IMR-90 (cell line): ENCODE measurements at regions not wholly inside any gene's neighbourhood (a gene's known extent, or its start where the extent isn't known, plus 50 kb on each side); places are given as distances from the start of the nearest gene placed in this dataset.
"Not testable (repeated sequence)": the region's sequence is repeated elsewhere in the genome, so short reads cannot be mapped to it uniquely, and the experiment has no call there.

Experiments used
- ATAC-seq: fragments of 200-7000 bp; cut with Tn5 transposase; 2 replicates; pipeline ENCODE4 v1.9.1; 2020; ENCODE audit warnings: low read depth, mild to moderate bottlenecking, moderate library complexity
- BruUV-seq: library from RNA; stranded (reverse); fragments of 400-500 nt; replicated peaks from 2 replicates; lab custom pipeline; 2021; lab: Mats Ljungman, UMichigan
- CTCF ChIA-PET: fragments of 300-600 bp; formaldehyde crosslinking; extraction: SDS; loops from one replicate; lab custom pipeline; 2021; ENCODE audit warnings: antibody characterized with exemption; lab: Yijun Ruan, JAX
- POLR2A ChIA-PET: fragments of 300-600 bp; sonication (Branson Sonifier 250); formaldehyde crosslinking; loops from one replicate; lab custom pipeline; 2022; ENCODE audit warnings: antibody characterized with exemption; ENCODE audit not compliant: unreplicated experiment; lab: Charles Lee
- DNase-seq: peaks from one replicate; pipeline ENCODE4 v3.0.0; 2013
- H2AFZ ChIP-seq: replicated peaks from 2 replicates; pipeline ENCODE3; 2013; ENCODE audit warnings: low read length, mild to moderate bottlenecking; ENCODE audit not compliant: poor library complexity
- H2AK5ac ChIP-seq: 2 replicates; pipeline ENCODE4 v1.6.1; 2013; ENCODE audit warnings: low read depth, low read length, inconsistent platforms
- H2AK9ac ChIP-seq: replicated peaks from 2 replicates; pipeline ENCODE3; 2013; ENCODE audit warnings: mild to moderate bottlenecking, low read depth, low read length, moderate library complexity; ENCODE audit not compliant: poor library complexity
- H2BK120ac ChIP-seq: 2 replicates; pipeline ENCODE4 v1.6.1; 2013; ENCODE audit warnings: low read depth, low read length, inconsistent platforms
- H2BK15ac ChIP-seq: 3 replicates; pipeline ENCODE4 v1.6.1; 2013; ENCODE audit warnings: low read depth, low read length, inconsistent platforms
- H2BK20ac ChIP-seq: 2 replicates; pipeline ENCODE4 v1.6.1; 2013; ENCODE audit warnings: low read depth, mild to moderate bottlenecking, inconsistent platforms, low read length, moderate library complexity
- H2BK5ac ChIP-seq: 2 replicates; pipeline ENCODE4 v1.6.1; 2013; ENCODE audit warnings: mild to moderate bottlenecking, low read depth, low read length, inconsistent platforms; ENCODE audit not compliant: poor library complexity, severe bottlenecking
- H3K14ac ChIP-seq: replicated peaks from 2 replicates; pipeline ENCODE4 v1.6.1; 2013; ENCODE audit warnings: low read depth, low read length, inconsistent platforms
- H3K18ac ChIP-seq: 2 replicates; pipeline ENCODE4 v1.6.1; 2013; ENCODE audit warnings: low read depth, low read length, control low read depth
- H3K23ac ChIP-seq: 2 replicates; pipeline ENCODE4 v1.6.1; 2013; ENCODE audit warnings: low read depth, low read length, inconsistent platforms
- H3K27ac ChIP-seq: 2 replicates; pipeline ENCODE4 v1.5.1; 2013; ENCODE audit warnings: mild to moderate bottlenecking, control low read depth, low read length; ENCODE audit not compliant: insufficient read depth
- H3K27me3 ChIP-seq: 2 replicates; pipeline ENCODE4 v1.6.1; 2013; ENCODE audit warnings: low read length; ENCODE audit not compliant: control insufficient read depth, insufficient read depth
- H3K36me3 ChIP-seq: 2 replicates; pipeline ENCODE4 v1.6.1; 2013; ENCODE audit warnings: low read length, mixed read lengths; ENCODE audit not compliant: control insufficient read depth, insufficient read depth
- H3K4ac ChIP-seq: 2 replicates; pipeline ENCODE4 v1.6.1; 2013; ENCODE audit warnings: low read depth, low read length, inconsistent platforms
- H3K4me1 ChIP-seq: 2 replicates; pipeline ENCODE4 v1.6.1; 2013; ENCODE audit warnings: low read length, mixed read lengths; ENCODE audit not compliant: control insufficient read depth, insufficient read depth
- H3K4me2 ChIP-seq: 2 replicates; pipeline ENCODE4 v1.6.1; 2013; ENCODE audit warnings: low read depth, mild to moderate bottlenecking, control low read depth, low read length, moderate library complexity
- H3K4me3 ChIP-seq: 2 replicates; pipeline ENCODE4 v1.5.1; 2013; ENCODE audit warnings: low read depth, mild to moderate bottlenecking, control low read depth, low read length, moderate library complexity; ENCODE audit not compliant: insufficient read depth
- H3K56ac ChIP-seq: 2 replicates; pipeline ENCODE4 v1.6.1; 2013; ENCODE audit warnings: low read length, inconsistent platforms; ENCODE audit not compliant: insufficient read depth; ENCODE audit errors: extremely low read depth
- H3K79me1 ChIP-seq, 2 experiments: 2 replicates each; pipeline ENCODE4 v1.6.1; 2013; ENCODE audit warnings: low read length in 2 of 2, inconsistent platforms in 1 of 2, low read depth in 1 of 2
- H3K9ac ChIP-seq: 2 replicates; pipeline ENCODE4 v1.6.1; 2013; ENCODE audit warnings: low read depth, low read length, control low read depth
- H3K9me1 ChIP-seq: 2 replicates; pipeline ENCODE4 v1.6.1; 2013; ENCODE audit warnings: low read length, inconsistent platforms; ENCODE audit not compliant: insufficient read depth
- H3K9me3 ChIP-seq: 2 replicates; pipeline ENCODE4 v1.6.1; 2013; ENCODE audit warnings: low read length; ENCODE audit not compliant: control insufficient read depth, insufficient read depth
- H4K20me1 ChIP-seq: 2 replicates; pipeline ENCODE4 v1.6.1; 2013; ENCODE audit warnings: low read length, inconsistent platforms; ENCODE audit not compliant: insufficient read depth
- H4K5ac ChIP-seq: 2 replicates; pipeline ENCODE4 v1.6.1; 2013; ENCODE audit warnings: mild to moderate bottlenecking, low read depth, low read length, control low read depth
- H4K8ac ChIP-seq, 2 experiments: 2 replicates each; pipeline ENCODE4 v1.6.1; 2013; ENCODE audit warnings: low read depth in 2 of 2, low read length in 2 of 2, control low read depth in 1 of 2, inconsistent platforms in 1 of 2
- H4K91ac ChIP-seq: 2 replicates; pipeline ENCODE4 v1.6.1; 2013; ENCODE audit warnings: low read depth, low read length, inconsistent platforms; ENCODE audit not compliant: insufficient read depth
- CHD1 ChIP-seq: IDR thresholded peaks from 2 replicates; pipeline ENCODE4 v1.6.1; 2012; ENCODE audit warnings: low read depth, low read length, improper control_type of control experiment
- ELK1 ChIP-seq: fragments of 150-350 bp; IDR thresholded peaks from 2 replicates; pipeline ENCODE4 v1.6.1; 2016; ENCODE audit warnings: low read depth, mild to moderate bottlenecking, low read length, moderate library complexity, borderline replicate concordance
- MXI1 ChIP-seq: IDR thresholded peaks from 2 replicates; pipeline ENCODE4 v1.6.1; 2012; ENCODE audit warnings: low read depth, mild to moderate bottlenecking, low read length, moderate library complexity, borderline replicate concordance
- USF2 ChIP-seq: fragments of 150-350 bp; IDR thresholded peaks from 2 replicates; pipeline ENCODE4 v1.6.1; 2017; ENCODE audit warnings: mild to moderate bottlenecking, antibody characterized with exemption, low read length, low read depth
- WGBS, 2 experiments: methylation state at CpG; one replicate each; pipeline versions ENCODE4 v1.1.5 to v1.1.7; 2013; ENCODE audit warnings: missing lambda C conversion rate in 2 of 2; ENCODE audit not compliant: insufficient read length in 1 of 2; ENCODE audit errors: extremely low coverage in 2 of 2; 5-methylcytosine and 5-hydroxymethylcytosine counted together
- dilution Hi-C: fragments of 300-500 bp; cut with HindIII; formaldehyde crosslinking; loops from one replicate; pipeline ENCODE4 v1.14.3; 2018; ENCODE audit warnings: low sequenced_read_pairs; ENCODE audit not compliant: unreplicated experiment
- in situ Hi-C: fragments of 300-500 bp; cut with MboI; formaldehyde crosslinking; loops from 3 replicates; pipeline ENCODE4 v1.14.3; 2019; ENCODE audit warnings: low sequenced_read_pairs, inconsistent platforms, mixed read lengths
- intact Hi-C: fragments of 100-400 bp; cut with micrococcal nuclease; formaldehyde crosslinking; loops from 2 replicates; pipeline ENCODE4 v1.10.0; 2022

- Histone ChIP-seq H3K27ac (no peak overlapping the region), H3K4me1 (no peaks in the 10 kb centered on the region), H3K9me3 (peaks cover 7% of the 10 kb centered on the region; the same call in 1 of the 2 replicates), H4K8ac (no peak overlapping the region), H3K23ac (no peak overlapping the region), H3K9me1 (no peaks in the 10 kb centered on the region), H4K91ac (no peak overlapping the region), H2BK120ac (no peak overlapping the region), H3K79me1 (no peaks in the 10 kb centered on the region), H2AK5ac (no peak overlapping the region), H2AFZ (no peak overlapping the region), H3K18ac (no peak overlapping the region), H2BK20ac (no peak overlapping the region), H2BK15ac (no peak overlapping the region), H3K4me3 (no peak overlapping the region), H4K20me1 (no peaks in the 10 kb centered on the region), H3K9ac (no peak overlapping the region), H3K14ac (no peak overlapping the region), H3K4me2 (no peak overlapping the region), H3K56ac (no peak overlapping the region), H3K36me3 (no peaks in the 10 kb centered on the region), H3K4ac (no peak overlapping the region), H2BK5ac (no peak overlapping the region), H2AK9ac (no peak overlapping the region), H3K27me3 (no peaks in the 10 kb centered on the region), H4K5ac (no peak overlapping the region)
- in situ Hi-C loops: no loop called here
- dilution Hi-C loops: no loop called here
- POLR2A ChIA-PET: no interaction called here
- WGBS, 2 experiments: no CpG with 5 or more reads among the region's 10 CpGs
- intact Hi-C loops: no loop called here
- DNase-seq (no peak), ATAC-seq (no peak)
- no TSS peak for BruUV-seq
- TF ChIP-seq CHD1 (no peak), USF2 (no peak), MXI1 (no peak), ELK1 (no peak)
- CTCF ChIA-PET: no interaction called here
These were observed 77.9 kb upstream of the AADAT start for GRCh38 chr4:170167678-170168077.

GRCh38 chr4:170166193-170166592 is 76.4 kb upstream of the AADAT start:
- H3K18ac ChIP-seq, H2BK15ac ChIP-seq, H2BK120ac ChIP-seq, H3K14ac ChIP-seq, H3K4me3 ChIP-seq, H3K4ac ChIP-seq, H3K9ac ChIP-seq, H3K9me3 ChIP-seq, H3K9me1 ChIP-seq, H2AK5ac ChIP-seq, H3K27me3 ChIP-seq, intact Hi-C loops, H2BK20ac ChIP-seq, BruUV-seq, H4K8ac ChIP-seq, in situ Hi-C loops, H3K4me1 ChIP-seq, H2AFZ ChIP-seq, H3K79me1 ChIP-seq, H3K56ac ChIP-seq, H3K4me2 ChIP-seq, H4K91ac ChIP-seq, ATAC-seq, H4K20me1 ChIP-seq, POLR2A ChIA-PET, H2AK9ac ChIP-seq, dilution Hi-C loops, DNase-seq, CTCF ChIA-PET, H2BK5ac ChIP-seq, H3K36me3 ChIP-seq, H4K5ac ChIP-seq, H3K27ac ChIP-seq, H3K23ac ChIP-seq: not testable (repeated sequence)
- WGBS, 2 experiments: no CpG with 5 or more reads among the region's 26 CpGs
